NT2/D1 (cell line): ENCODE measurements at regions not wholly inside any gene's neighbourhood (a gene's known extent, or its start where the extent isn't known, plus 50 kb on each side); places are given as distances from the start of the nearest gene placed in this dataset.

ENCODE experiments used
- SUZ12 ChIP-seq: IDR thresholded peaks from 2 replicates; pipeline ENCODE4 v1.6.1; 2011; ENCODE audit not compliant: insufficient read length, insufficient read depth; ENCODE audit errors: extremely low read depth
- YY1 ChIP-seq: IDR thresholded peaks from 2 replicates; pipeline ENCODE4 v1.6.1; 2011; ENCODE audit not compliant: insufficient read length, insufficient read depth
- ZNF274 ChIP-seq: IDR thresholded peaks from 2 replicates; pipeline ENCODE4 v1.6.1; 2011; ENCODE audit warnings: mild to moderate bottlenecking, low read depth, low read length

- TF ChIP-seq SUZ12 = no peak
- no peak for TF ChIP-seq ZNF274
- no peak for TF ChIP-seq YY1
Measured at GRCh38 chr2:147204102-147204501, 640.7 kb upstream of the ACVR2A start.
